ENCODE measurements at regions not wholly inside any gene's neighbourhood (a gene's known extent, or its start where the extent isn't known, plus 50 kb on each side); places are given as distances from the start of the nearest gene placed in this dataset.
"Not testable (repeated sequence)": the region's sequence is repeated elsewhere in the genome, so short reads cannot be mapped to it uniquely, and the experiment has no call there.

- TF ChIP-seq CTCF (IDR thresholded peaks at IDR 0.05; ENCODE audit: extremely low read depth, insufficient read depth, missing control alignments): no peak
- DNase-seq (ENCODE audit: low spot score): no peak
- in situ Hi-C loops (cut with MboI; ENCODE audit: low pct_unique_long_range_greater_than_20kb, low sequenced_read_pairs, unreplicated experiment): no loop called here
Measured at GRCh38 chr14:83893447-83893846, 1636.5 kb upstream of the FLRT2 start.

- TF ChIP-seq CTCF (IDR thresholded peaks at IDR 0.05; ENCODE audit: extremely low read depth, insufficient read depth, missing control alignments): no peak
- in situ Hi-C loops (cut with MboI; ENCODE audit: low pct_unique_long_range_greater_than_20kb, low sequenced_read_pairs, unreplicated experiment): no loop called here
- no peak for DNase-seq (ENCODE audit: low spot score)
Measured at GRCh38 chr14:83894568-83894967, 1635.4 kb upstream of the FLRT2 start.

GRCh38 chr14:83898558-83898957 is 1631.4 kb upstream of the FLRT2 start:
- DNase-seq (ENCODE audit: low spot score); in situ Hi-C loops (cut with MboI; ENCODE audit: low pct_unique_long_range_greater_than_20kb, low sequenced_read_pairs, unreplicated experiment): not testable (repeated sequence)

- in situ Hi-C loops (cut with MboI; ENCODE audit: low pct_unique_long_range_greater_than_20kb, low sequenced_read_pairs, unreplicated experiment): no loop called here
- no peak for TF ChIP-seq CTCF (IDR thresholded peaks at IDR 0.05; ENCODE audit: extremely low read depth, insufficient read depth, missing control alignments)
- no peak for DNase-seq (ENCODE audit: low spot score)
Measured at GRCh38 chr14:83899706-83900105, 1630.2 kb upstream of the FLRT2 start.

- in situ Hi-C loops (cut with MboI; ENCODE audit: low pct_unique_long_range_greater_than_20kb, low sequenced_read_pairs, unreplicated experiment): no loop called here
- DNase-seq (ENCODE audit: low spot score): no peak
Measured at GRCh38 chr14:83905157-83905556, 1624.8 kb upstream of the FLRT2 start.

GRCh38 chr14:83908419-83908818 is 1621.5 kb upstream of the FLRT2 start:
- TF ChIP-seq CTCF (IDR thresholded peaks at IDR 0.05; ENCODE audit: extremely low read depth, insufficient read depth, missing control alignments): no peak
- DNase-seq (ENCODE audit: low spot score): no peak
- in situ Hi-C loops (cut with MboI; ENCODE audit: low pct_unique_long_range_greater_than_20kb, low sequenced_read_pairs, unreplicated experiment): no loop called here

More at GRCh38 chr14:83905157-83905556, 1624.8 kb upstream of the FLRT2 start:
- no peak for TF ChIP-seq CTCF (IDR thresholded peaks at IDR 0.05; ENCODE audit: extremely low read depth, insufficient read depth, missing control alignments)

- no peak for TF ChIP-seq CTCF (IDR thresholded peaks at IDR 0.05; ENCODE audit: extremely low read depth, insufficient read depth, missing control alignments)
- DNase-seq (ENCODE audit: low spot score): no peak
- in situ Hi-C loops (cut with MboI; ENCODE audit: low pct_unique_long_range_greater_than_20kb, low sequenced_read_pairs, unreplicated experiment): no loop called here
Measured at GRCh38 chr14:83909507-83909906, 1620.4 kb upstream of the FLRT2 start.
